Cardiac muscle cell (in vitro differentiated cells and primary cell): ENCODE measurements at regions not wholly inside any gene's neighbourhood (a gene's known extent, or its start where the extent isn't known, plus 50 kb on each side); places are given as distances from the start of the nearest gene placed in this dataset.

Experiments
- DNase-seq, 2 donors: peaks; one replicate each; pipeline versions ENCODE4 v3.0.0 to v3.0.0-alpha.2; 2010 to 2017; ENCODE audit warnings: low read depth in 1 of 2, low spot score in 1 of 2
- H3K27ac ChIP-seq: fragments of 200-600 bp; sonication (generic); 2 replicates; pipeline ENCODE4 v1.5.1; 2016
- H3K27me3 ChIP-seq: fragments of 200-600 bp; sonication (generic); 2 replicates; pipeline ENCODE4 v1.6.0; 2016; ENCODE audit warnings: control low read depth
- H3K36me3 ChIP-seq: fragments of 200-600 bp; sonication (generic); 2 replicates; pipeline ENCODE4 v1.5.1; 2016; ENCODE audit warnings: control low read depth
- H3K4me1 ChIP-seq: fragments of 200-600 bp; sonication (generic); 2 replicates; pipeline ENCODE4 v1.8.1; 2017; ENCODE audit warnings: low read depth, mild to moderate bottlenecking, mixed run types
- H3K4me3 ChIP-seq: fragments of 200-600 bp; sonication (generic); 2 replicates; pipeline ENCODE4 v1.5.1; 2016; ENCODE audit warnings: mild to moderate bottlenecking
- H3K9me3 ChIP-seq: fragments of 200-600 bp; sonication (generic); 2 replicates; pipeline ENCODE4 v1.5.1; 2017; ENCODE audit warnings: low read depth, mild to moderate bottlenecking, control low read depth
- TF ChIP-seq, protein P1 (sequence below): IDR thresholded peaks from 2 replicates; pipeline ENCODE4 v1.5.1; 2012; ENCODE audit warnings: low read depth, mild to moderate bottlenecking, low read length

DNA sequence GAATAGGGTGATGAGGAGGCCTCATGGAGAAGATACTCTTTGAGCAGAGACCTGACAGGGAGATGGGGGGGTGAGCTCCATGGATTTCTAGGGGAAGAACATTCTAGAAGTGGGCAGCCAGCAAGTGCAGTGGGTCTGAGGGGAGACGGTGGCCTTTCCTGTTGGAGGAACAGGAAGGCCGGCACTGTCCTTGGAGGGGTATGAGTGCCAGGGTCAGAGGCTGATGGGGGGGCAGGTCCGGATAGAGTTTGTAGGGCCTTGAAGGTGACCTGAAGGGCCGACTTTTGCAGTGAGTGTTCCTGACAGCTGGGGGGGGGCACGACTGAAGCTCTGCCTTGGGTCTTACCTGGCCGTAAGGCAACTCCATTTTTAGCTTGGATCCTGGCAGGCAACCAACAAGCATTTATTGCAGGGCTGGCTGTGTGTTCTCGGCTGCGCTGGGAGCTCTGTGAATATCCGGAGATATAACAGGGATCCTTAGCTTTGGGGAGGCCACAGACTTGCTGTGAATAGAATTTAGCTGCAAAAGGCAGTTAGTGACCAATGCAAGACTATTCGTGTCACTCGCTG, 130.6 kb downstream of the MRPS6 start:
- TF ChIP-seq, protein P1, sequence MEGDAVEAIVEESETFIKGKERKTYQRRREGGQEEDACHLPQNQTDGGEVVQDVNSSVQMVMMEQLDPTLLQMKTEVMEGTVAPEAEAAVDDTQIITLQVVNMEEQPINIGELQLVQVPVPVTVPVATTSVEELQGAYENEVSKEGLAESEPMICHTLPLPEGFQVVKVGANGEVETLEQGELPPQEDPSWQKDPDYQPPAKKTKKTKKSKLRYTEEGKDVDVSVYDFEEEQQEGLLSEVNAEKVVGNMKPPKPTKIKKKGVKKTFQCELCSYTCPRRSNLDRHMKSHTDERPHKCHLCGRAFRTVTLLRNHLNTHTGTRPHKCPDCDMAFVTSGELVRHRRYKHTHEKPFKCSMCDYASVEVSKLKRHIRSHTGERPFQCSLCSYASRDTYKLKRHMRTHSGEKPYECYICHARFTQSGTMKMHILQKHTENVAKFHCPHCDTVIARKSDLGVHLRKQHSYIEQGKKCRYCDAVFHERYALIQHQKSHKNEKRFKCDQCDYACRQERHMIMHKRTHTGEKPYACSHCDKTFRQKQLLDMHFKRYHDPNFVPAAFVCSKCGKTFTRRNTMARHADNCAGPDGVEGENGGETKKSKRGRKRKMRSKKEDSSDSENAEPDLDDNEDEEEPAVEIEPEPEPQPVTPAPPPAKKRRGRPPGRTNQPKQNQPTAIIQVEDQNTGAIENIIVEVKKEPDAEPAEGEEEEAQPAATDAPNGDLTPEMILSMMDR: no peak
- Histone ChIP-seq H3K4me1 (peaks cover 35% of the 10 kb centered on the region), H3K27me3 (no peaks in the 10 kb centered on the region), H3K4me3 (no peak overlapping the region), H3K27ac (peak overlapping the region; percentile 94), H3K9me3 (no peaks in the 10 kb centered on the region), H3K36me3 (no peaks in the 10 kb centered on the region)
- no peak for DNase-seq

DNA sequence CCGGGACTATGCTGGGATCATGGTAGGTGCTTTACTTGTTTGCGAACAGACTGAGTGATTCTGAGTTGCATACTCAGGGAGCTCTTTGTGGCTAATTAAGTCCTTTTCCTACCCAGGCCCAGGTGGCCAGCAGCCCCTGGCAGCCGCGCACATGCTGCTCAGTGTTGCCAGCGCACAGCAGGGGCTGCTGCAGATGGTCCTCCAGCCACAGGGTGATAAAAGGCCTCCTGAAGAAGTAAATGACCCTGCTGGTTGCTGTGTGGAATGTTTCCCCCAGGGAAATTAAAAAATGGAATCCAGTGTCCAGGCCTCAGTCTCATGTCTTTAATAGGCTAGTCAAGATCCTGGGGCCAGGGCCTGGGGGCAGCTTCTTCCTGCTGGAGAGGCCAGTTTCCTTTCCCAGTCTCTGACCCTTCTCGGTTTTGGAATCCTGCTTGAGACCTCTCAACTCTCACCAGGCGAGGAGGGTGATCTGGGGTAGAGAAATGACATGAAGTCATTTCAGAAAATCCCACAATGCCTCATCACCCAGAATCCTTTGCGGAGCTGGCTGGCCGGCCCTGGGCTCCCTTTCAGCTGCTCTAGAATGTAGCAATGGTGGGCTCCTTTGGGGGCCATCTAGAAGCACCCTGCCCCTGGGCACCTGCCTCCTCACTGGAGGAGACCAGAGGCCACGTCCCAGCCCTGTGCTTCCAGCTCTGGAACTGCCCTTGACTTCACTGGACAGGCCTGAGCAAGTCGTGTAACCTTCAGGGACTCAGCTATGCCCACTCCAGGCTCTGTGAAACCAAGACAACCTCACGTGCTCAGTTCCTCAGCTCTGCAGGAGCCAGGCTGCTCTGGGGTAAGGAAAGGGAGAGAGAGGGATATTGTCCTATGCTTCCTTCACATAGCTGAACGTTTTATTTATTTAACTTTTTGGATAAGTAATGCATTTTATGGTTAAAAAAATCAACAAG, 131.4 kb downstream of the MRPS6 start:
- no peak overlapping the region for H3K4me3 ChIP-seq
- peak overlapping the region; percentile 94 for H3K27ac ChIP-seq
- H3K9me3 ChIP-seq: no peaks in the 10 kb centered on the region
- DNase-seq: no peak
- no peaks in the 10 kb centered on the region for H3K36me3 ChIP-seq
- TF ChIP-seq, protein P1: no peak
- H3K4me1 ChIP-seq: peaks cover 27% of the 10 kb centered on the region
- H3K27me3 ChIP-seq: no peaks in the 10 kb centered on the region

- H3K27me3 ChIP-seq: no peaks in the 10 kb centered on the region
- H3K9me3 ChIP-seq: no peaks in the 10 kb centered on the region
- no peak overlapping the region for H3K27ac ChIP-seq
- peaks cover 26% of the 10 kb centered on the region for H3K4me1 ChIP-seq
- TF ChIP-seq, protein P1: no peak
- no peaks in the 10 kb centered on the region for H3K36me3 ChIP-seq
- DNase-seq: no peak
- H3K4me3 ChIP-seq: no peak overlapping the region
Observed at GRCh38 chr21:34205811-34206571, 132.6 kb downstream of the MRPS6 start.

- H3K9me3 ChIP-seq: no peaks in the 10 kb centered on the region
- no peaks in the 10 kb centered on the region for H3K27me3 ChIP-seq
- no peaks in the 10 kb centered on the region for H3K36me3 ChIP-seq
- no peak overlapping the region for H3K27ac ChIP-seq
- H3K4me1 ChIP-seq: peaks cover 26% of the 10 kb centered on the region
- H3K4me3 ChIP-seq: no peak overlapping the region
- no peak for DNase-seq
- TF ChIP-seq, protein P1: no peak
Observed at GRCh38 chr21:34213959-34214358, 140.6 kb downstream of the MRPS6 start.

DNA sequence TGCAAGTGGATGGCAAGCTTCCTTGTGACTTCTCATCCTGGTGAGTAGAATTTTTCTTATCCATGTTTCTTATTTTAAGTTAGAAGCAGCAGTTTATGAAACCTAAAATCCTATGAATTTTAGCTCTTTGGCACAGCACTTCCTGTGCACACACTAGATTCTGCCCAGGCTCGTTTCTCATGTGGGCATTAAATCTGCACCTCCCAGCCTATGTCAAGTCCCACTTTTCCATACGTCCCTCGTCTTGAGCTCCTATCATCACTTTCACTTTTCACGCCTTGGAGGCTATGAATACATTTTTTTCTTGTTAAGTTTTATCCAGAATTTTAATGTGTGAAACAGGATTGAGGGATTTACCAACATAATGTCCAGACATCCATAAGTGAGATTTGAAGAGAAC, 142.1 kb downstream of the MRPS6 start:
- H3K36me3 ChIP-seq: no peaks in the 10 kb centered on the region
- peak overlapping the region; percentile 75 for H3K27ac ChIP-seq
- no peak for DNase-seq
- peaks cover 26% of the 10 kb centered on the region for H3K4me1 ChIP-seq
- TF ChIP-seq, protein P1: no peak
- H3K4me3 ChIP-seq: no peak overlapping the region
- no peaks in the 10 kb centered on the region for H3K27me3 ChIP-seq
- no peaks in the 10 kb centered on the region for H3K9me3 ChIP-seq
